ENCODE measurements at regions not wholly inside any gene's neighbourhood (a gene's known extent, or its start where the extent isn't known, plus 50 kb on each side); places are given as distances from the start of the nearest gene placed in this dataset.

GRCh38 chr15:35616498-35617271 lies 70.7 kb upstream of the DPH6 start:
- Histone ChIP-seq H3K23ac (ENCODE audit: low read depth, low read length) (no peak overlapping the region), H3K56ac (ENCODE audit: extremely low read depth, insufficient read depth, low read length) (no peak overlapping the region), H3K4me1 (ENCODE audit: control insufficient read depth, insufficient read depth, low read length) (peaks cover 2% of the 10 kb centered on the region; the same call in 1 of the 2 replicates), H3K9me1 (ENCODE audit: insufficient read depth, low read length) (no peaks in the 10 kb centered on the region), H2AK9ac (replicated peaks; ENCODE audit: low read depth, low read length, poor library complexity) (no peak overlapping the region), H4K8ac (ENCODE audit: low read depth in 2 of 2, low read length in 2 of 2) (no peak overlapping the region), H3K4me3 (ENCODE audit: insufficient read depth, low read depth, low read length) (no peak overlapping the region), H3K9me3 (ENCODE audit: control insufficient read depth, insufficient read depth, low read length) (no peaks in the 10 kb centered on the region), H4K5ac (ENCODE audit: low read depth, low read length) (no peak overlapping the region), H3K79me1 (ENCODE audit: low read depth in 1 of 2, low read length in 2 of 2) (no peaks in the 10 kb centered on the region), H2BK5ac (ENCODE audit: low read depth, low read length, poor library complexity, severe bottlenecking) (no peak overlapping the region), H2BK15ac (ENCODE audit: low read depth, low read length) (no peak overlapping the region), H4K20me1 (ENCODE audit: insufficient read depth, low read length) (no peaks in the 10 kb centered on the region), H2AK5ac (ENCODE audit: low read depth, low read length) (no peak overlapping the region), H3K4me2 (ENCODE audit: low read depth, low read length) (no peak overlapping the region), H2AFZ (replicated peaks; ENCODE audit: low read length, poor library complexity) (no peak overlapping the region), H2BK20ac (ENCODE audit: low read depth, low read length) (no peak overlapping the region), H3K36me3 (ENCODE audit: control insufficient read depth, insufficient read depth, low read length) (no peaks in the 10 kb centered on the region), H3K27ac (ENCODE audit: insufficient read depth, low read length) (no peak overlapping the region), H3K14ac (replicated peaks; ENCODE audit: low read depth, low read length) (no peak overlapping the region), H3K4ac (ENCODE audit: low read depth, low read length) (no peak overlapping the region), H3K27me3 (ENCODE audit: control insufficient read depth, insufficient read depth, low read length) (no peaks in the 10 kb centered on the region), H3K9ac (ENCODE audit: low read depth, low read length) (no peak overlapping the region), H2BK120ac (ENCODE audit: low read depth, low read length) (no peak overlapping the region), H4K91ac (ENCODE audit: insufficient read depth, low read depth, low read length) (no peak overlapping the region), H3K18ac (ENCODE audit: low read depth, low read length) (no peak overlapping the region)
- DNase-seq (peak; percentile 21), ATAC-seq (ENCODE audit: low read depth) (peak; percentile 40; the same call in 1 of the 2 replicates)
- in situ Hi-C loops (cut with MboI; ENCODE audit: low sequenced_read_pairs) (no loop called here), intact Hi-C loops (cut with micrococcal nuclease) (no loop called here), dilution Hi-C loops (cut with HindIII; ENCODE audit: low sequenced_read_pairs, unreplicated experiment) (no loop called here)
- WGBS, 2 experiments (ENCODE audit: extremely low coverage in 2 of 2, insufficient read length in 1 of 2): no CpG with 5 or more reads among the region's 1 CpG
- TF ChIP-seq RCOR1 (IDR thresholded peaks at IDR 0.05; ENCODE audit: insufficient replicate concordance, low read length) (no peak), POLR2A (IDR thresholded peaks at IDR 0.05; ENCODE audit: low read depth, low read length) (no peak), FOS (IDR thresholded peaks at IDR 0.05; ENCODE audit: low read depth, low read length) (no peak), RAD21 (IDR thresholded peaks at IDR 0.05; ENCODE audit: low read length) (no peak), BHLHE40 (IDR thresholded peaks at IDR 0.05; ENCODE audit: low read depth, low read length) (no peak), ELK1 (IDR thresholded peaks at IDR 0.05; ENCODE audit: borderline replicate concordance, low read depth, low read length) (no peak), MXI1 (IDR thresholded peaks at IDR 0.05; ENCODE audit: borderline replicate concordance, low read depth, low read length) (no peak), RFX5 (IDR thresholded peaks at IDR 0.05; ENCODE audit: low read depth, low read length) (no peak), SMC3 (IDR thresholded peaks at IDR 0.05; ENCODE audit: low read depth, low read length) (no peak)
- no TSS peak for BruUV-seq (replicated peaks)
- ChIA-PET POLR2A (ENCODE audit: unreplicated experiment) (no interaction called here), CTCF (no interaction called here)

Measured in IMR-90 (cell line).